B cell (primary cell): ENCODE measurements at regions not wholly inside any gene's neighbourhood (a gene's known extent, or its start where the extent isn't known, plus 50 kb on each side); places are given as distances from the start of the nearest gene placed in this dataset.

Source experiments
- ATAC-seq: fragments of 200-7000 bp; cut with Tn5 transposase; one replicate; pipeline ENCODE4 v1.10.0; 2021; ENCODE audit warnings: low read depth, mild to moderate bottlenecking, moderate number of reproducible peaks, moderate library complexity
- CTCF ChIA-PET: fragments of 350-600 bp; sonication (Branson Sonifier 250); formaldehyde crosslinking; loops from one replicate; lab custom pipeline; 2021; ENCODE audit warnings: antibody characterized with exemption, inconsistent platforms; lab: Charles Lee
- POLR2A ChIA-PET: fragments of 350-600 bp; sonication (Branson Sonifier 250); formaldehyde crosslinking; loops from one replicate; lab custom pipeline; 2021; ENCODE audit warnings: antibody characterized with exemption; lab: Charles Lee
- DNase-seq: peaks from one replicate; pipeline ENCODE4 v3.0.0; 2013
- H2AFZ ChIP-seq: 2 replicates; pipeline ENCODE4 v1.6.1; 2012; ENCODE audit warnings: mild to moderate bottlenecking, low read depth, low read length; ENCODE audit not compliant: insufficient read depth, poor library complexity, severe bottlenecking
- H3K27ac ChIP-seq, 2 donors: 1 replicate in 1 of 2; 2 replicates in 1 of 2; pipeline ENCODE4 v1.5.1; 2012 to 2013; ENCODE audit warnings: low read length in 2 of 2, mild to moderate bottlenecking in 2 of 2, moderate library complexity in 1 of 2
- H3K27me3 ChIP-seq, 4 experiments: fragments of 200-600 bp in 1 of 4; sonication (generic) in 1 of 4; replicated peaks in 1 of 4; 1 replicate in 2 of 4; 2 replicates in 2 of 4; pipeline versions ENCODE4 v1.6.1 to v1.7.0; 2013 to 2016; ENCODE audit warnings: low read length in 3 of 4, mild to moderate bottlenecking in 2 of 4, mixed read lengths in 1 of 4, moderate library complexity in 1 of 4; ENCODE audit not compliant: insufficient read depth in 4 of 4, control insufficient read depth in 3 of 4; ENCODE audit errors: control extremely low read depth in 1 of 4
- H3K36me3 ChIP-seq, 2 experiments: replicated peaks in 1 of 2; 1 replicate in 1 of 2; 2 replicates in 1 of 2; pipeline versions ENCODE4 v1.6.1 to v1.7.1; 2013; ENCODE audit warnings: low read length in 1 of 2; ENCODE audit not compliant: insufficient read depth in 2 of 2, control insufficient read depth in 1 of 2; ENCODE audit errors: control extremely low read depth in 1 of 2, extremely low read depth in 1 of 2
- H3K4me1 ChIP-seq, 2 donors: fragments of 200-600 bp in 1 of 2; sonication (generic) in 1 of 2; 1 replicate in 1 of 2; 2 replicates in 1 of 2; pipeline versions ENCODE4 v1.5.1 to v1.6.1; 2013 to 2017; ENCODE audit warnings: low read length in 2 of 2; ENCODE audit not compliant: control insufficient read depth in 2 of 2, insufficient read depth in 2 of 2
- H3K4me2 ChIP-seq: replicated peaks from 2 replicates; pipeline ENCODE3; 2012; ENCODE audit warnings: mild to moderate bottlenecking, low read depth, low read length; ENCODE audit not compliant: poor library complexity, severe bottlenecking
- H3K4me3 ChIP-seq, 5 experiments: fragments of 200-600 bp in 1 of 5; sonication (generic) in 1 of 5; 1 replicate in 3 of 5; 2 replicates in 2 of 5; pipeline versions ENCODE4 v1.5.1 to v1.7.0; 2011 to 2016; ENCODE audit warnings: low read length in 4 of 5, mild to moderate bottlenecking in 4 of 5, low read depth in 2 of 5, control low read depth in 1 of 5, moderate library complexity in 1 of 5; ENCODE audit not compliant: insufficient read depth in 1 of 5; ENCODE audit errors: control extremely low read depth in 1 of 5, extremely low read depth in 1 of 5
- H3K79me2 ChIP-seq: fragments of 200-600 bp; sonication (generic); one replicate; pipeline ENCODE4 v1.6.0; 2016; ENCODE audit warnings: low read length; ENCODE audit not compliant: control insufficient read depth, insufficient read depth
- H3K9ac ChIP-seq: fragments of 200-600 bp; sonication (generic); 2 replicates; pipeline ENCODE4 v1.6.1; 2017; ENCODE audit warnings: mild to moderate bottlenecking, low read length, moderate library complexity
- H3K9me3 ChIP-seq, 3 donors: one replicate each; pipeline versions ENCODE4 v1.6.1 to v1.7.1; 2013; ENCODE audit warnings: low read length in 2 of 3; ENCODE audit not compliant: control insufficient read depth in 2 of 3, insufficient read depth in 1 of 3; ENCODE audit errors: control extremely low read depth in 1 of 3
- H4K20me1 ChIP-seq: 2 replicates; pipeline ENCODE4 v1.6.0; 2012; ENCODE audit warnings: mild to moderate bottlenecking, low read length; ENCODE audit not compliant: insufficient read depth, control insufficient read depth, poor library complexity, severe bottlenecking
- H3K27ac Mint-ChIP-seq: one replicate; pipeline ENCODE4 v1.8.0; 2021; ENCODE audit warnings: mixed read lengths
- H3K27me3 Mint-ChIP-seq: one replicate; pipeline ENCODE4 v1.8.0; 2021; ENCODE audit warnings: mixed read lengths
- H3K4me1 Mint-ChIP-seq: one replicate; pipeline ENCODE4 v1.8.0; 2021; ENCODE audit warnings: mixed read lengths
- H3K4me3 Mint-ChIP-seq: one replicate; pipeline ENCODE4 v1.8.0; 2021; ENCODE audit warnings: mixed read lengths
- H3K9me3 Mint-ChIP-seq: one replicate; pipeline ENCODE4 v1.8.0; 2022; ENCODE audit warnings: mixed read lengths; ENCODE audit not compliant: insufficient read depth
- EZH2 ChIP-seq: IDR thresholded peaks from 2 replicates; pipeline ENCODE4 v1.6.1; 2012; ENCODE audit warnings: borderline replicate concordance, low read depth, mild to moderate bottlenecking, moderate library complexity, low read length; ENCODE audit not compliant: insufficient read depth, poor library complexity, severe bottlenecking
- WGBS: methylation state at CpG from one replicate; pipeline ENCODE4 v1.1.5; 2013; ENCODE audit warnings: missing lambda C conversion rate; ENCODE audit not compliant: insufficient coverage; 5-methylcytosine and 5-hydroxymethylcytosine counted together
- intact Hi-C: fragments of 100-400 bp; cut with micrococcal nuclease; formaldehyde crosslinking; loops from one replicate; pipeline ENCODE4 v1.10.0; 2022
- TF ChIP-seq, protein P1 (sequence below): fragments of 200-600 bp; IDR thresholded peaks from one replicate; pipeline ENCODE4 v1.8.0; 2022; ENCODE audit warnings: antibody characterized with exemption, mild to moderate bottlenecking

DNA sequence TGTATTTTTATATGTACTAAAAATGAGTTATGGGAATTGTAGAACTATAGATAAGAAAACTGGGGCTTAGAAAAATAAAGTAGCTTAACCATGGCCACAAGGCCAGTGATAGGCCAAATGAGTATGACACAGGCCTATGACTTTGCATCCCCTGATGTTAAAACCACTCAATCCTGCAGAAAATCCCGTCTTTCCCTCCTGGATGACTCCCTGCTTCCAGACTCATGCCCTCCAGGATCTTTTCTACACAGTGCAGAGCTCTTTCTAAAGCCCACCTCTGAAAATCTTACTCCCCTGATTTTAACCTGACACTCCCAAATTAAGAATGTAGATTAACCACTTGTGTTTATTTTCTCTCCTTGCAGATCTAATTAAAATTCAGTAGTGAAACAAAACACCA lies 489.2 kb upstream of the LRRN3 start:
- Mint-ChIP-seq H3K27ac (no peak overlapping the region), H3K4me3 (no peak overlapping the region), H3K27me3 (no peaks in the 10 kb centered on the region), H3K4me1 (no peaks in the 10 kb centered on the region), H3K9me3 (no peaks in the 10 kb centered on the region)
- DNase-seq: no peak
- Histone ChIP-seq H3K4me1 (no peaks in the 10 kb centered on the region), H2AFZ (no peak overlapping the region), H4K20me1 (no peaks in the 10 kb centered on the region), H3K9ac (no peak overlapping the region), H3K4me2 (no peak overlapping the region), H3K27ac (no peak overlapping the region), H3K9me3 (no peaks in the 10 kb centered on the region), H3K36me3 (no peaks in the 10 kb centered on the region), H3K27me3 (no peaks in the 10 kb centered on the region), H3K4me3 (no peak overlapping the region), H3K79me2 (no peaks in the 10 kb centered on the region)
- TF ChIP-seq, protein P1, sequence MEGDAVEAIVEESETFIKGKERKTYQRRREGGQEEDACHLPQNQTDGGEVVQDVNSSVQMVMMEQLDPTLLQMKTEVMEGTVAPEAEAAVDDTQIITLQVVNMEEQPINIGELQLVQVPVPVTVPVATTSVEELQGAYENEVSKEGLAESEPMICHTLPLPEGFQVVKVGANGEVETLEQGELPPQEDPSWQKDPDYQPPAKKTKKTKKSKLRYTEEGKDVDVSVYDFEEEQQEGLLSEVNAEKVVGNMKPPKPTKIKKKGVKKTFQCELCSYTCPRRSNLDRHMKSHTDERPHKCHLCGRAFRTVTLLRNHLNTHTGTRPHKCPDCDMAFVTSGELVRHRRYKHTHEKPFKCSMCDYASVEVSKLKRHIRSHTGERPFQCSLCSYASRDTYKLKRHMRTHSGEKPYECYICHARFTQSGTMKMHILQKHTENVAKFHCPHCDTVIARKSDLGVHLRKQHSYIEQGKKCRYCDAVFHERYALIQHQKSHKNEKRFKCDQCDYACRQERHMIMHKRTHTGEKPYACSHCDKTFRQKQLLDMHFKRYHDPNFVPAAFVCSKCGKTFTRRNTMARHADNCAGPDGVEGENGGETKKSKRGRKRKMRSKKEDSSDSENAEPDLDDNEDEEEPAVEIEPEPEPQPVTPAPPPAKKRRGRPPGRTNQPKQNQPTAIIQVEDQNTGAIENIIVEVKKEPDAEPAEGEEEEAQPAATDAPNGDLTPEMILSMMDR: no peak
- no peak for TF ChIP-seq EZH2
- POLR2A ChIA-PET: no interaction called here
- WGBS: 43% methylated on average over 1 of the region's 1 CpG
- no peak for ATAC-seq
- CTCF ChIA-PET: no interaction called here
- intact Hi-C loops: no loop called here

DNA sequence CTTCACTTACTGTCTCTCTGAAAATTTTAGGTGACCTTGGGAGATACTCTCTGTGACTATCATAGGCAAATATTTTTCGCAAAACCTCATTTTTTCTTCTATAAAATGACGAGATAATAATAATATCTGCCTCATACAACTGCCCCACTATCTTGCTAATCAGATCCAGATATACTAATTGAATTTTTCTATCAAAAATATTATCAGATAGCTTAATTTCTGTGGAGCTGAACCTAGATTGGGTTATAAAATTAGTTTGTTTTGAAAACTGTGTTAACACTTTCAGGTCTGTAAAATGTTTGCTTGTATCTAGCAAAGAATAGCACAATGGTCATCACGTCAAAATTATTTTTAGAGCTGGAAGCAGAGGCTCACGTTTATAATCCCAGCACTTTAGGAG lies 486.7 kb upstream of the LRRN3 start:
- ATAC-seq (no peak), DNase-seq (no peak)
- Histone ChIP-seq H3K27ac (no peak overlapping the region), H3K4me2 (no peak overlapping the region), H4K20me1 (no peaks in the 10 kb centered on the region), H3K4me3 (no peak overlapping the region), H3K9me3 (no peaks in the 10 kb centered on the region), H3K27me3 (no peaks in the 10 kb centered on the region), H2AFZ (no peak overlapping the region), H3K4me1 (no peaks in the 10 kb centered on the region), H3K9ac (no peak overlapping the region), H3K36me3 (no peaks in the 10 kb centered on the region), H3K79me2 (no peaks in the 10 kb centered on the region)
- POLR2A ChIA-PET: no interaction called here
- Mint-ChIP-seq H3K27ac (no peak overlapping the region), H3K4me1 (no peaks in the 10 kb centered on the region), H3K4me3 (no peak overlapping the region), H3K9me3 (no peaks in the 10 kb centered on the region), H3K27me3 (no peaks in the 10 kb centered on the region)
- no peak for TF ChIP-seq EZH2
- TF ChIP-seq, protein P1: no peak
- CTCF ChIA-PET: no interaction called here
- WGBS: 100% methylated on average over 1 of the region's 4 CpGs
- intact Hi-C loops: no loop called here
